ENCODE measurements at regions not wholly inside any gene's neighbourhood (a gene's known extent, or its start where the extent isn't known, plus 50 kb on each side); places are given as distances from the start of the nearest gene placed in this dataset.
"Not testable (repeated sequence)": the region's sequence is repeated elsewhere in the genome, so short reads cannot be mapped to it uniquely, and the experiment has no call there.

GRCh38 chr2:111478335-111478734, 357.6 kb downstream of the BCL2L11 start:
- H3K9me3 Mint-ChIP-seq, H3K27me3 Mint-ChIP-seq, H3K4me1 Mint-ChIP-seq, H3K36me3 Mint-ChIP-seq, H3K4me3 Mint-ChIP-seq: not testable (repeated sequence)
- H3K27ac Mint-ChIP-seq, result peak overlapping the region in 1 of 3 donors; percentile 43

GRCh38 chr2:111478871-111479318, 358.2 kb downstream of the BCL2L11 start:
- H3K4me3 Mint-ChIP-seq, result peak overlapping the region; percentile 54 to 77 (median 71)
- not testable (repeated sequence) for H3K36me3 Mint-ChIP-seq, H3K9me3 Mint-ChIP-seq, H3K27me3 Mint-ChIP-seq, H3K4me1 Mint-ChIP-seq
- peak overlapping the region in 1 of 3 donors; percentile 43 for H3K27ac Mint-ChIP-seq

GRCh38 chr2:111480016-111480625, 359.4 kb downstream of the BCL2L11 start:
- H3K9me3 Mint-ChIP-seq, H3K4me1 Mint-ChIP-seq, H3K27me3 Mint-ChIP-seq, H3K36me3 Mint-ChIP-seq: not testable (repeated sequence)
- peak overlapping the region in 1 of 3 donors; percentile 43 for H3K27ac Mint-ChIP-seq
- peak overlapping the region in 2 of 4 donors; percentile 33 to 87 for H3K4me3 Mint-ChIP-seq

GRCh38 chr2:111480633-111481032, 359.9 kb downstream of the BCL2L11 start:
- not testable (repeated sequence) for H3K4me1 Mint-ChIP-seq, H3K36me3 Mint-ChIP-seq, H3K9me3 Mint-ChIP-seq, H3K27me3 Mint-ChIP-seq
- peak overlapping the region in 1 of 4 donors; percentile 87 for H3K4me3 Mint-ChIP-seq
- H3K27ac Mint-ChIP-seq, result peak overlapping the region in 1 of 3 donors; percentile 43

GRCh38 chr2:111481219-111481618, 360.5 kb downstream of the BCL2L11 start:
- not testable (repeated sequence) for H3K4me3 Mint-ChIP-seq, H3K27ac Mint-ChIP-seq, H3K36me3 Mint-ChIP-seq, H3K27me3 Mint-ChIP-seq, H3K4me1 Mint-ChIP-seq, H3K9me3 Mint-ChIP-seq

- H3K27me3 Mint-ChIP-seq, H3K4me1 Mint-ChIP-seq, H3K4me3 Mint-ChIP-seq, H3K9me3 Mint-ChIP-seq, H3K36me3 Mint-ChIP-seq: not testable (repeated sequence)
- peak overlapping the region in 1 of 3 donors; percentile 67 for H3K27ac Mint-ChIP-seq
These were observed 362.4 kb downstream of the BCL2L11 start for GRCh38 chr2:111482987-111483679.

- not testable (repeated sequence) for H3K4me3 Mint-ChIP-seq, H3K9me3 Mint-ChIP-seq, H3K4me1 Mint-ChIP-seq, H3K27ac Mint-ChIP-seq, H3K27me3 Mint-ChIP-seq, H3K36me3 Mint-ChIP-seq
These were observed 363.4 kb downstream of the BCL2L11 start for GRCh38 chr2:111484097-111484496.

GRCh38 chr2:111485895-111486294, 365.2 kb downstream of the BCL2L11 start:
- H3K27ac Mint-ChIP-seq, H3K36me3 Mint-ChIP-seq, H3K4me1 Mint-ChIP-seq, H3K4me3 Mint-ChIP-seq, H3K9me3 Mint-ChIP-seq, H3K27me3 Mint-ChIP-seq: not testable (repeated sequence)

GRCh38 chr2:111488451-111488850, 367.7 kb downstream of the BCL2L11 start:
- H3K36me3 Mint-ChIP-seq, H3K27ac Mint-ChIP-seq, H3K4me3 Mint-ChIP-seq, H3K27me3 Mint-ChIP-seq, H3K4me1 Mint-ChIP-seq, H3K9me3 Mint-ChIP-seq: not testable (repeated sequence)

GRCh38 chr2:111489460-111489859, 368.7 kb downstream of the BCL2L11 start:
- not testable (repeated sequence) for H3K9me3 Mint-ChIP-seq, H3K27ac Mint-ChIP-seq, H3K4me3 Mint-ChIP-seq, H3K36me3 Mint-ChIP-seq, H3K4me1 Mint-ChIP-seq, H3K27me3 Mint-ChIP-seq

- H3K27ac Mint-ChIP-seq, H3K4me3 Mint-ChIP-seq, H3K36me3 Mint-ChIP-seq, H3K9me3 Mint-ChIP-seq, H3K27me3 Mint-ChIP-seq, H3K4me1 Mint-ChIP-seq: not testable (repeated sequence)
These were observed 370.5 kb downstream of the BCL2L11 start for GRCh38 chr2:111491181-111491580.

GRCh38 chr2:111491614-111492013, 370.9 kb downstream of the BCL2L11 start:
- not testable (repeated sequence) for H3K27me3 Mint-ChIP-seq, H3K9me3 Mint-ChIP-seq, H3K27ac Mint-ChIP-seq, H3K36me3 Mint-ChIP-seq, H3K4me3 Mint-ChIP-seq, H3K4me1 Mint-ChIP-seq

GRCh38 chr2:111492995-111493719, 372.4 kb downstream of the BCL2L11 start:
- not testable (repeated sequence) for H3K4me1 Mint-ChIP-seq, H3K9me3 Mint-ChIP-seq, H3K36me3 Mint-ChIP-seq, H3K27me3 Mint-ChIP-seq, H3K27ac Mint-ChIP-seq
- H3K4me3 Mint-ChIP-seq, result peak overlapping the region in 1 of 4 donors; percentile 70

GRCh38 chr2:111493720-111494078, 373.0 kb downstream of the BCL2L11 start:
- not testable (repeated sequence) for H3K36me3 Mint-ChIP-seq, H3K9me3 Mint-ChIP-seq, H3K27ac Mint-ChIP-seq, H3K4me1 Mint-ChIP-seq, H3K27me3 Mint-ChIP-seq
- H3K4me3 Mint-ChIP-seq, result peak overlapping the region in 3 of 4 donors; percentile 8 to 70 (median 70)

GRCh38 chr2:111494288-111494980, 373.7 kb downstream of the BCL2L11 start:
- not testable (repeated sequence) for H3K36me3 Mint-ChIP-seq, H3K27ac Mint-ChIP-seq, H3K4me1 Mint-ChIP-seq, H3K27me3 Mint-ChIP-seq, H3K9me3 Mint-ChIP-seq
- peak overlapping the region; percentile 16 to 75 (median 41) for H3K4me3 Mint-ChIP-seq

- H3K9me3 Mint-ChIP-seq, H3K27ac Mint-ChIP-seq, H3K36me3 Mint-ChIP-seq, H3K27me3 Mint-ChIP-seq, H3K4me1 Mint-ChIP-seq: not testable (repeated sequence)
- peak overlapping the region in 3 of 4 donors; percentile 17 to 75 (median 65) for H3K4me3 Mint-ChIP-seq
These were observed 374.2 kb downstream of the BCL2L11 start for GRCh38 chr2:111494981-111495315.

All from IgD-negative memory B cell (primary cell).